NCI-H1105 treated with DMSO at 0.1 percent for 48 hours (cell line): ENCODE measurements at regions not wholly inside any gene's neighbourhood (a gene's known extent, or its start where the extent isn't known, plus 50 kb on each side); places are given as distances from the start of the nearest gene placed in this dataset.
"Not testable (repeated sequence)": the region's sequence is repeated elsewhere in the genome, so short reads cannot be mapped to it uniquely, and the experiment has no call there.

ENCODE experiments used
- DNase-seq: peaks from one replicate; lab custom pipeline; 2025; lab: John Stamatoyannopoulos, UW

GRCh38 chr18:8499810-8500675 is 109.2 kb upstream of the RAB12 start:
- DNase-seq, result no peak

- peak; percentile 73 for DNase-seq
Observed at GRCh38 chr18:8501044-8501443, 108.2 kb upstream of the RAB12 start.

DNA sequence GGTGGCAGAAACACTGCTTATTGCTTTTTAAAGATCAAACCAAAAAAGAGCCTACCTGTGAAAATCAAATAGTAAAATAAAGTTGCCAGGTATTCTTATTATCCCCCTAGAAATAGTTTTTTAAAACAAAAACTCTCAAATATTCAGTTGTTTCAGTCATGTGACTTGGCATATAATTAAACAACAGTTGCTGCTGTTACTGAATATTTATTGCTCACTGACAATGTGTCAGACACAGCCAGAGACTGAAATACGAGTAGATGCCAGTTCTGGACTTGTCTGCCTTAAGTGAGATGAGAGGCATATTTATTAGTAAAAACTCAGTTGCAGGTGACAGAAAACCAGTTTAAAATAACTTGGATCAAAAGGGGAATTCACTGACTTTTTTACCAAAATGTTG is 106.0 kb upstream of the RAB12 start:
- DNase-seq, result no peak

DNA sequence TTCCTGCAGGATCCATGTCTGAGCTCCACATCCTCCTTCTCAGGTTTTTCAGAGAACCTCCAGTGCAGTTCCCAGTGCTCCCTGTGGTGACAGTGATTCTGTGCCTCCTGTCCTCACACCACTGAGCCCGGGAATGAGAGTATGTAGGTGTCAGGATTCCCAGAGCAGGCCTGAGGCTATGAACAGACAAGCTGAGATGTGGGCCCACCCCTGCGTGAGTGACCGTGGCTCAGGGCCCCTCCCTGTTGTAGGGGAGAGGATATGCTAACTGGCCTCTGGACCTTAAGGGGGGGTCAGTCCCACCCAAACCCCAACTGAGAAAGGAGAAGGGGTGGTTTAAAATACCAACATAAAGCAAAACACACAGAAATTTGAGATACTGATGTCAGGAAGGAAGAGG is 104.8 kb upstream of the RAB12 start:
- DNase-seq, result no peak

DNA sequence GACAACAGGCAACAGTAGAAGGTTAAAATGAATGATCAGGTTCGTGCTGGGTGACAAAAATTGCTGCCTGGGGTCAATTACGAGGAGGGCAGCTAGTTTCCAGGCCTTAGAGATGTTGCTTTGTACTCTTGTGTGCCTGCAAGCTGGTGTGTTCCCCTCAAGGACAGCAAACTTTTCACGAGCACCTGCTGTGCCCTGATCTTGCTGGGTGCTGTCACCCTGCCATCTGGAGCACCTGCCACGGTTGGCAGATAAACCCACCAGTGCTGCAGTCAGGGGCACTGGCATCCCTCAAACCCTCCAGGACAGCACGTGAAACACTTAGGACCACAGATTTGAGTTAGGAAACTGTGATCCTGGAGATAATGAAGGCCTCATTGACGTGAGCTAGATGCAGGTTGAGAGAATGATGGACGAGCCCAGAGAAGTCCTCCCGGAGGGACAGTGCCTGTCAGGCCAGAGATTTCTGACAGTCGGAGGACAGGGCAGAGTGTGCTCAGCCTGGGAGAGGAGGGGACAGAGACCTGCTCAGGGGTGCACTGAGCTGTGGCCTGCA is 104.3 kb upstream of the RAB12 start:
- no peak for DNase-seq

- DNase-seq, result no peak
Observed at GRCh38 chr18:8506251-8507049, 102.8 kb upstream of the RAB12 start.

DNA sequence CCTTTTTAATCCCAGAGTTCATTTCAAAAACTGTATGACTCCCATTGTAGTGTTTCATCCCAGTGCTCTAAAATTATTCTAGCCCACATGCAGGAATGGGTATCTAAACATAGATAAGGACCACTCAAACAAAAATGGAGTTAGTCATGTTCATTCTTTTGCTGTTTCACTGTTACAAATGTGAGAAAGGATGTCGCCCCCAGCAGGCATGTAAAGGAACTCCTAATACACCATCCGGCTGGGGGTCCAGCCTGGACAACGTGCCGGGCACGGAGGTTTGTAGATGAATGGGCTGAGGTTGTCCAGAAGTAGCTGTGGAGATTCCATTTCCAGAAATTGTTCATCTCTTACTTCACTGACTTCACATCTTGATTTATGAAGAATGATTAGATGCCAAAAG is 101.9 kb upstream of the RAB12 start:
- DNase-seq, result no peak

DNA sequence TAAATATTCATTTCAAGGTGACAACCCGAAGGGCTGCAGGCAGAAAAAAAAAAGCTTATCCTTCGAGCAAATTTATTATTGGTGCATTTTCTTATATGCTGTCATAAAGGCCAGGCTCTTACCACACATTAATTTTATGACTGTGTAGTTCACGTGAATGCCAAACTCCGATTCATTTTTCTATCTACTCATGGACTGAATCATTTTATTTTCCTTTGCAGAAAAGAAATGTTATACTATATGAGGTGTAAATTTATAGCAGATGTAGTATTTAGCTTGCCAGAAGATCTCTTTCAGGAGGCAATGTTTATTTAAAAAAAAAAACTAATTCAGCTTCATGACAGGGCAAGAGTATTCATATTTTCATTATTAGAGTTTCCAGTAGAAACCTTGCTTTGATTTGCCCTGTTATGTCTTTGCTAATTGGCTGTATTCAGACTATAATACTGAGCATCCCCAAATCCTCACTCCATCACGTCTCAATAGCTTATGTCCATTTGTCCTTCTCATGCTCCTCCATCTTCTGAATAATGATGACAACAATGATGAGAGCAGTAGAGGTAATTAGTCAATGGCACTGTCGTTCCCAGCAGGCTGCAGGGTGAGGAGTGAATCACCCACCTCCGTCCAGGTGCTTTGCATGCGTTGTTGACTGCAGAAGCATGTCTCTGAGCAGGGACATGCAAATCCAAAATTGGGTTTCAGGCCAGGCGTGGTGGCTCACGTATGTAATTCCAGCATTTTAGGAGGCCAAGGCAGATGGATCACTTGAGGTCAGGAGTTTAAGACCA is 101.1 kb upstream of the RAB12 start:
- no peak for DNase-seq

- no peak for DNase-seq
Observed at GRCh38 chr18:8513249-8513648, 96.0 kb upstream of the RAB12 start.

- no peak for DNase-seq
Observed at GRCh38 chr18:8514409-8514808, 94.8 kb upstream of the RAB12 start.

- DNase-seq, result no peak
Observed at GRCh38 chr18:8515142-8515865, 93.9 kb upstream of the RAB12 start.

GRCh38 chr18:8516371-8517250 is 92.6 kb upstream of the RAB12 start:
- no peak for DNase-seq

DNA sequence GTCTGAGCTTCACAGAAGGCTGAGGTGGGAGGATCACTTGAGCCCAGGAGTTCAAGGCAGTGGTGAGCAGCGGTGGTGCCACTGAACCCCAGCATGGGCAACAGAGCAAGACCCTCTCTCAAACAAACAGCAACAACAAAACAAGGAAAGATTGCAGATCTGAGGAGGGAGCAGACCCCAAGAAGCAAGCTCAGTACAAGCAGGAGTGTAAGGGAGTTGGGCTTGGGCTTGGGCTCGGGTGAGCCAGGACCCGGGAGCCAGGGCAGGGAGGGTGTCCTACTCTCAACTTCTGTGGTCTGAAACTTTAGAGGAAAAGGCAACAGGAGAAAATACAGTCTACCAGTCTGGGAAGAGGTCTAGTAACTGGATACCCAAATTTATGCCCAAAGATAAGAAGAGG is 92.0 kb upstream of the RAB12 start:
- DNase-seq, result no peak

DNA sequence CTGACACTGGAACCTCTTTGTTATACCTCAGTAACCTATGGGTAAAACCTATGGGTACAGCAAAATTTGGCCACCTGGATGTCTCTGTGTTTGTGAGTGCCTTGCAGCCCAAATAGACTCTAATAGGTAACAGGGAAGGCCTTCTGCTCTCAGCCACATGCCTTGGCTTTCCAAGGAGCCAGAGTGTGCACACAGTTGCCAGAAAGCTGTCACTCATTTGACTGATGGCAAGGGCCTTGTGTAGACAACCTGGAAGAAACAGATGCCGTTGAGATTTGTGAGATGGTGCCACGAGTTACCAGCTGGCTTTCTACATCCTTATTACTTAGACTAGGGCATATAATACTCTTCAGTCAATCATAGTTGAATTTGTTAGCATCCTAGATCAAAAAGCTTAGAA is 90.1 kb upstream of the RAB12 start:
- DNase-seq, result no peak

DNA sequence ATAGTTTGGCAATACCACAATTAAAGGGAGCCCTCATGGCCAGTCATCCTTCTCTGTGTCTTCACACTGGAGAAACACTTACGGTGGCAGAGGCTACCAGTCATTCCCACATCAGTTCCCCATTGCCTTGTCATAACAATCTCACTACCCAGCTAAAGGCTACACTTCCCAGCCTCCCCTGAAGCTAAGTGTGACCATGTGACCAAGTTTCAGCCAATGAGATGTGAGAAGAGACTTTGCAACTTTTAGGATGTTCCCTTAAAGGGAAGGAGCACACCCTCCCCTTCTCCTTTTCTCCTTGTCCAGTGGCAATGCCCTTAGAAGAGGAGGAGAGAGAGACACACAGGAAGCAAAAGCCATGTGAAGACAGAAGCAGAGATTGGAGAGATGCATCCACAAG is 89.0 kb upstream of the RAB12 start:
- no peak for DNase-seq

DNA sequence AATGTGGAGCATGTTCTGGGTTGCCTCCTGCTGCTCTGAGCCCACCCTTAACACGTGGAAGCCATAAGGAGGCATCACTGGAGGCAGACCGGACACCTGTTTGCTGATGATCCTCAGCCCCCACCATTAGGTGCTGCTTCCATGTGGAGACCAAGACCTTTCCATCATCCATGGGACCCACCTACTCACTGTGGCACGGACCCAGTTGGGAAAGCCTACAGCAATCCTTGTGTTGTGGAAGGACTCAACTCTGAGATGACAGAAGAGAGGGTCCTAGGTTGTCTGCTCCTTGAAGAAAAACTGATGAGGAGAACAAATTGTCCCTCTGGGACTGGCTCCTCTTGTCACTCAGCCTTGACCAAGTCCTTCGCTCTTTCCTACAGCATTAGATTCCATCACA is 86.5 kb upstream of the RAB12 start:
- DNase-seq, result no peak

GRCh38 chr18:8525692-8526091 is 83.5 kb upstream of the RAB12 start:
- DNase-seq, result no peak

GRCh38 chr18:8526332-8526731 is 82.9 kb upstream of the RAB12 start:
- no peak for DNase-seq

DNA sequence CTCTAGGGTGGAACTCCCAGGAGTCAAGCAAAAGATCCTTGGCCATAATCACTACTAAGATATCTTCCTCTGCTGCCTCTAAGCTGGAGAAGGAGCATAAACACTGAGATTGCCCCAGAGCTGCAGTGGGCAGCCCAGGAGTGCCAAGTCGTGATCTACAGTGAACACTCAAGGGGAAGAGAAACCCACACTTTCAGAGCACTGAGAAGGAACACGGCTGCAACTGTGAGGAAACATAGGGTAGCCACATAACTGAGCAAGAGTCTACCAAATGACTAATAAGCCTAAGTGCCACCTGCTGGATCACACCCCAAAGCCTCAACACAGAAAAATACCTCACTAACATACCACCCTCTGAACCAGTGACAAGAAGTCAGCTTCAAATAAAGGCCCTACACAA is 79.6 kb upstream of the RAB12 start:
- DNase-seq, result no peak

DNA sequence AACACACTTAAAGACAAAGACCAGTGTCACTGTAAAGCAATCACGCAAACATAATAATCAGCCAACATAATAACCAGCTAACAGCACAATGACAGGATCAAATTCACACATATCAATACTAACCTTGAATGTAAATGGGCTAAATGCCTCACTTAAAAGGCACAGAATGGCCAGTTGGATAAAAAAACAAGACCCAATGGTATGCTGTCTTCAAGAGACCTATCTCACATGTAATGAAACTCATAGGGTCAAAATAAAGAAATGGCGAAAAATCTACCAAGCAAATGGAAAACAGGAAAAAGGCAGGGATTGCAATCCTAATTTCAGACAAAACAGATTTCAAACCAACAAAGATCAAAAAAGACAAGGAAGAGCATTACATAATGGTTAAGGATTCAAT is 78.2 kb upstream of the RAB12 start:
- DNase-seq, result not testable (repeated sequence)

DNA sequence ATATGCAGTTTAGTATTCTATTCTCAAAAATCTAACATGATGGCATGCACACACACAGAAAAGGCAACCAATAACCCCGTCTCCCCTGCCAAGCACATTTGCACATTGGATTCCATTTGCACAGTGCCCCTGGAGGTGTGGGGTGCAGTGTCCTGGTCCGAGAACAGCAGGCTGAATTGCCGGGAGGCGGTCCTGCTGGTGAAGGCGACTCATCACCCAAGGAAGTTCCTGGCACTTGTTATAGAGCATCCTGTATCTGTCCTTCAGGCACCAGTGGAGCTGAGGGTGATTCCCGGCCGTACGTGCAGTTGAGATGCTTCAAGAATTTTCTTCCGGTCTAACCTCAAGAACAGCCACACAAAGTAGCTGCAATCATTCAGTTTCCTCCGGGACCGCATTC is 73.0 kb upstream of the RAB12 start:
- no peak for DNase-seq
